SK-N-SH (cell line): ENCODE measurements at regions not wholly inside any gene's neighbourhood (a gene's known extent, or its start where the extent isn't known, plus 50 kb on each side); places are given as distances from the start of the nearest gene placed in this dataset.

Experiments used
- CTCF ChIA-PET: fragments of 300-600, 350-600 bp; formaldehyde crosslinking; extraction: SDS; loops from one replicate; lab custom pipeline; 2021; lab: Yijun Ruan, JAX
- POLR2A ChIA-PET: fragments of 350-600 bp; sonication (Branson Sonifier 250); formaldehyde crosslinking; extraction: SDS; loops from one replicate; lab custom pipeline; 2020; ENCODE audit warnings: antibody characterized with exemption, inconsistent platforms; lab: Yijun Ruan, JAX
- DNase-seq: peaks from one replicate; pipeline ENCODE4 v3.0.0; 2012
- H2AFZ ChIP-seq: fragments of 200-600 bp; sonication (generic); 2 replicates; pipeline ENCODE4 v1.8.1; 2016; ENCODE audit warnings: antibody characterized with exemption, mild to moderate bottlenecking, low read depth
- H3F3A ChIP-seq: fragments of 200-600 bp; sonication (generic); replicated peaks from 2 replicates; pipeline ENCODE3; 2016; ENCODE audit warnings: antibody characterized with exemption, mild to moderate bottlenecking; ENCODE audit not compliant: insufficient read depth
- H3K27ac ChIP-seq, 2 experiments: fragments of 200-500 bp in 1 of 2; fragments of 200-600 bp in 1 of 2; sonication (Bioruptor generic) in 1 of 2; sonication (generic), shearing (Covaris generic) in 1 of 2; 2 replicates each; pipeline versions ENCODE4 v1.5.1 to v1.6.1; 2014 to 2016; ENCODE audit warnings: low read depth in 2 of 2, inconsistent platforms in 1 of 2, low read length in 1 of 2, mild to moderate bottlenecking in 1 of 2, mixed read lengths in 1 of 2
- H3K27me3 ChIP-seq: fragments of 200-600 bp; sonication (generic), shearing (Covaris generic); 2 replicates; pipeline ENCODE4 v1.6.1; 2016; ENCODE audit warnings: mixed run types; ENCODE audit not compliant: insufficient read depth
- H3K36me3 ChIP-seq, 2 experiments: fragments of 200-500 bp in 1 of 2; fragments of 200-600 bp in 1 of 2; sonication (Bioruptor generic) in 1 of 2; sonication (generic) in 1 of 2; replicated peaks in 1 of 2; 2 replicates each; pipeline versions ENCODE3 to v1.5.1; 2014 to 2016; ENCODE audit warnings: low read length in 1 of 2, mild to moderate bottlenecking in 1 of 2; ENCODE audit not compliant: insufficient read depth in 2 of 2, control insufficient read depth in 1 of 2
- H3K4me1 ChIP-seq, 2 experiments: fragments of 200-500 bp in 1 of 2; fragments of 200-600 bp in 1 of 2; sonication (Bioruptor generic) in 1 of 2; sonication (generic), shearing (Covaris generic) in 1 of 2; 2 replicates each; pipeline versions ENCODE4 v1.5.1 to v1.6.1; 2014 to 2016; ENCODE audit warnings: low read depth in 1 of 2, low read length in 1 of 2, mixed run types in 1 of 2; ENCODE audit not compliant: insufficient read depth in 2 of 2, control insufficient read depth in 1 of 2
- H3K4me2 ChIP-seq: fragments of 200-600 bp; sonication (generic), shearing (Covaris generic); 2 replicates; pipeline ENCODE4 v1.6.1; 2017; ENCODE audit warnings: mixed run types
- H3K4me3 ChIP-seq, 2 experiments: fragments of 200-500 bp in 1 of 2; fragments of 200-600 bp in 1 of 2; sonication (Bioruptor generic) in 1 of 2; sonication (generic), shearing (Covaris generic) in 1 of 2; 2 replicates each; pipeline versions ENCODE4 v1.5.1 to v1.8.1; 2014 to 2016; ENCODE audit warnings: low read depth in 2 of 2, inconsistent platforms in 1 of 2, low read length in 1 of 2, mild to moderate bottlenecking in 1 of 2, mixed read lengths in 1 of 2, moderate library complexity in 1 of 2
- H3K79me2 ChIP-seq: fragments of 200-600 bp; sonication (generic); 2 replicates; pipeline ENCODE4 v1.8.1; 2017; ENCODE audit warnings: mild to moderate bottlenecking; ENCODE audit not compliant: insufficient read depth
- H3K9ac ChIP-seq: fragments of 200-600 bp; sonication (generic); 2 replicates; pipeline ENCODE4 v1.6.1; 2017; ENCODE audit warnings: mixed run types
- H3K9me2 ChIP-seq: fragments of 200-600 bp; sonication (generic); 2 replicates; pipeline ENCODE4 v1.6.1; 2017; ENCODE audit warnings: mixed run types
- H3K9me3 ChIP-seq: fragments of 200-600 bp; sonication (generic); 2 replicates; pipeline ENCODE4 v1.6.1; 2017; ENCODE audit warnings: mixed run types, mild to moderate bottlenecking, moderate library complexity
- H4K20me1 ChIP-seq: fragments of 200-600 bp; sonication (generic); 2 replicates; pipeline ENCODE4 v1.6.1; 2017; ENCODE audit warnings: mild to moderate bottlenecking, mixed run types; ENCODE audit not compliant: insufficient read depth
- CHD2 ChIP-seq: fragments of 150-350 bp; IDR thresholded peaks from 2 replicates; pipeline ENCODE4 v1.6.1; 2018; ENCODE audit warnings: low read length; ENCODE audit not compliant: partially characterized antibody
- CTCF ChIP-seq: fragments of 200-600 bp; sonication (generic); IDR thresholded peaks from 2 replicates; pipeline ENCODE4 v1.6.1; 2017; ENCODE audit warnings: antibody characterized with exemption, mild to moderate bottlenecking, moderate library complexity
- FOXJ3 ChIP-seq: sonication (generic); formaldehyde crosslinking; IDR thresholded peaks from 2 replicates; pipeline ENCODE4 v1.5.1; 2020; ENCODE audit warnings: mild to moderate bottlenecking, missing genetic modification reagents
- GATA2 ChIP-seq: sonication (generic); formaldehyde crosslinking; IDR thresholded peaks from 2 replicates; pipeline ENCODE4 v1.5.0; 2020; ENCODE audit warnings: mild to moderate bottlenecking, missing genetic modification reagents
- MAX ChIP-seq: IDR thresholded peaks from 2 replicates; pipeline ENCODE4 v1.4.0; 2012; ENCODE audit warnings: low read depth
- MXI1 ChIP-seq: IDR thresholded peaks from 2 replicates; pipeline ENCODE4 v1.6.1; 2012; ENCODE audit warnings: mild to moderate bottlenecking, low read depth, low read length, improper control_type of control experiment
- NFIC ChIP-seq: IDR thresholded peaks from 2 replicates; pipeline ENCODE4 v1.4.0; 2012; ENCODE audit warnings: borderline replicate concordance
- TEAD4 ChIP-seq: IDR thresholded peaks from 2 replicates; pipeline ENCODE4 v1.4.0; 2012; ENCODE audit warnings: mild to moderate bottlenecking, borderline replicate concordance; ENCODE audit not compliant: insufficient read depth
- USF1 ChIP-seq: IDR thresholded peaks from 2 replicates; pipeline ENCODE4 v1.4.0; 2012; ENCODE audit warnings: low read depth, borderline replicate concordance
- YY1 ChIP-seq: IDR thresholded peaks from 2 replicates; pipeline ENCODE4 v1.4.0; 2012; ENCODE audit warnings: low read depth, mild to moderate bottlenecking
- WGBS: methylation state at CpG from one replicate; pipeline ENCODE4 v1.1.6; 2017; ENCODE audit warnings: low lambda C conversion rate; 5-methylcytosine and 5-hydroxymethylcytosine counted together
- TF ChIP-seq, protein P1 (sequence below): IDR thresholded peaks from 2 replicates; pipeline ENCODE4; 2012

- H3K27ac ChIP-seq = no peak overlapping the region
- H3K4me2 ChIP-seq = no peak overlapping the region
- no peaks in the 10 kb centered on the region for H3F3A ChIP-seq
- H3K4me1 ChIP-seq = no peaks in the 10 kb centered on the region
- H3K4me3 ChIP-seq = no peak overlapping the region
- CTCF ChIA-PET = interaction anchor here (0.6 to 1.5 kb wide), 2 partner anchors 15 to 22 kb away, joined by 3 to 5 read pairs; no protein-coding TSS in a partner anchor
- 68% methylated on average over 4 of the region's 5 CpGs for WGBS
- no peak overlapping the region for H2AFZ ChIP-seq
- H3K9ac ChIP-seq = no peak overlapping the region
- TF ChIP-seq, protein P1, sequence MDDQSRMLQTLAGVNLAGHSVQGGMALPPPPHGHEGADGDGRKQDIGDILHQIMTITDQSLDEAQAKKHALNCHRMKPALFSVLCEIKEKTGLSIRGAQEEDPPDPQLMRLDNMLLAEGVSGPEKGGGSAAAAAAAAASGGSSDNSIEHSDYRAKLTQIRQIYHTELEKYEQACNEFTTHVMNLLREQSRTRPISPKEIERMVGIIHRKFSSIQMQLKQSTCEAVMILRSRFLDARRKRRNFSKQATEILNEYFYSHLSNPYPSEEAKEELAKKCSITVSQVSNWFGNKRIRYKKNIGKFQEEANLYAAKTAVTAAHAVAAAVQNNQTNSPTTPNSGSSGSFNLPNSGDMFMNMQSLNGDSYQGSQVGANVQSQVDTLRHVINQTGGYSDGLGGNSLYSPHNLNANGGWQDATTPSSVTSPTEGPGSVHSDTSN = no peak
- no peak for TF ChIP-seq CHD2
- TF ChIP-seq MAX = no peak
- no peak for TF ChIP-seq USF1
- no peak for TF ChIP-seq NFIC
- TF ChIP-seq, all 33 proteins: peak for 0
- no peak for DNase-seq
- Histone ChIP-seq H3K9me3 (no peaks in the 10 kb centered on the region), H4K20me1 (no peaks in the 10 kb centered on the region), H3K79me2 (no peaks in the 10 kb centered on the region), H3K9me2 (no peaks in the 10 kb centered on the region; the same call in 1 of the 2 replicates), H3K36me3 (no peaks in the 10 kb centered on the region), H3K27me3 (no peaks in the 10 kb centered on the region; the same call in 1 of the 2 replicates)
- POLR2A ChIA-PET = no interaction called here
Observed at GRCh38 chr2:236321415-236321814, 57.2 kb upstream of the ASB18 start.

GRCh38 chr2:236333417-236334121, 69.4 kb upstream of the ASB18 start:
- no peak for TF ChIP-seq FOXJ3 (CRISPR knock-in tag)
- no peak for TF ChIP-seq TEAD4
- TF ChIP-seq CTCF = no peak
- TF ChIP-seq YY1 = no peak
- TF ChIP-seq MXI1 = no peak
- TF ChIP-seq GATA2 (CRISPR knock-in tag) = no peak
- TF ChIP-seq, protein P1 = no peak
- ChIA-PET POLR2A (no interaction called here), CTCF (interaction anchor here (2.0 to 2.3 kb wide), 2 partner anchors 10 to 19 kb away, joined by 8 read pairs; no protein-coding TSS in a partner anchor)
- H3K27me3 ChIP-seq = no peaks in the 10 kb centered on the region
- H3K9ac ChIP-seq = no peak overlapping the region
- DNase-seq = no peak
- WGBS = 50% methylated on average over 10 of the region's 14 CpGs
- H3K4me3 ChIP-seq = no peak overlapping the region
- no peaks in the 10 kb centered on the region for H3K36me3 ChIP-seq
- H4K20me1 ChIP-seq = no peaks in the 10 kb centered on the region
- H3K9me3 ChIP-seq = no peaks in the 10 kb centered on the region
- H3K9me2 ChIP-seq = no peaks in the 10 kb centered on the region
- H3K4me2 ChIP-seq = no peak overlapping the region
- H3K79me2 ChIP-seq = no peaks in the 10 kb centered on the region
- H3K27ac ChIP-seq = no peak overlapping the region
- H3K4me1 ChIP-seq = no peaks in the 10 kb centered on the region
- no peak overlapping the region for H2AFZ ChIP-seq
- H3F3A ChIP-seq = no peaks in the 10 kb centered on the region
